Esophagus (tissue), 2 donors: ENCODE measurements at regions not wholly inside any gene's neighbourhood (a gene's known extent, or its start where the extent isn't known, plus 50 kb on each side); places are given as distances from the start of the nearest gene placed in this dataset.

Experiments
- H3K27ac ChIP-seq, 2 donors: one replicate each; pipeline ENCODE4 v1.5.1; 2013; ENCODE audit warnings: low read depth in 2 of 2, mild to moderate bottlenecking in 2 of 2, inconsistent platforms in 1 of 2, low read length in 1 of 2, moderate library complexity in 1 of 2
- H3K27me3 ChIP-seq, 2 donors: one replicate each; pipeline ENCODE4 v1.6.1; 2013; ENCODE audit warnings: low read length in 2 of 2, control low read depth in 1 of 2, mild to moderate bottlenecking in 1 of 2; ENCODE audit not compliant: insufficient read depth in 2 of 2, control insufficient read depth in 1 of 2
- H3K36me3 ChIP-seq, 2 donors: one replicate each; pipeline ENCODE4 v1.6.1; 2013; ENCODE audit warnings: low read length in 1 of 2; ENCODE audit not compliant: control insufficient read depth in 2 of 2, insufficient read depth in 2 of 2
- H3K4me1 ChIP-seq, 2 donors: one replicate each; pipeline ENCODE4 v1.6.1; 2013; ENCODE audit warnings: low read length in 1 of 2; ENCODE audit not compliant: control insufficient read depth in 2 of 2, insufficient read depth in 2 of 2
- H3K4me3 ChIP-seq, 2 donors: one replicate each; pipeline ENCODE4 v1.5.1; 2013; ENCODE audit warnings: low read length in 2 of 2, mild to moderate bottlenecking in 2 of 2, low read depth in 1 of 2, moderate library complexity in 1 of 2
- H3K9me3 ChIP-seq, 2 donors: one replicate each; pipeline ENCODE4 v1.6.1; 2013; ENCODE audit warnings: mild to moderate bottlenecking in 2 of 2, low read depth in 1 of 2, low read length in 1 of 2, moderate library complexity in 1 of 2; ENCODE audit not compliant: control insufficient read depth in 2 of 2, insufficient read depth in 1 of 2
- WGBS, 2 donors: extraction: QIAGEN DNeasy Blood & Tissue Kit; methylation state at CpG; one replicate each; pipeline ENCODE4 v1.1.7; 2013; 5-methylcytosine and 5-hydroxymethylcytosine counted together
- donor health status: healthy with polysubstance abuse.
- donor health status: Bipolar disorder and iron deficiency.

- Histone ChIP-seq H3K27me3 (no peaks in the 10 kb centered on the region), H3K36me3 (no peaks in the 10 kb centered on the region), H3K9me3 (no peaks in the 10 kb centered on the region), H3K4me1 (no peaks in the 10 kb centered on the region), H3K27ac (no peak overlapping the region), H3K4me3 (no peak overlapping the region)
- WGBS, 2 donors, result 72 to 80% methylated on average over 5 of the region's 5 CpGs
Observed at GRCh38 chr4:177171588-177171987, 138.1 kb upstream of the NEIL3 start.

- Histone ChIP-seq H3K36me3 (no peaks in the 10 kb centered on the region), H3K4me3 (no peak overlapping the region), H3K27ac (no peak overlapping the region), H3K27me3 (no peaks in the 10 kb centered on the region), H3K4me1 (no peaks in the 10 kb centered on the region), H3K9me3 (no peaks in the 10 kb centered on the region)
- 84 to 93% methylated on average over 3 of the region's 3 CpGs for WGBS, 2 donors
Observed at GRCh38 chr4:177175473-177175872, 134.2 kb upstream of the NEIL3 start.

GRCh38 chr4:177177541-177178081 lies 132.1 kb upstream of the NEIL3 start:
- WGBS, 2 donors, result 57 to 58% methylated on average over 1 of the region's 1 CpG
- Histone ChIP-seq H3K27ac (no peak overlapping the region), H3K36me3 (no peaks in the 10 kb centered on the region), H3K27me3 (no peaks in the 10 kb centered on the region), H3K9me3 (no peaks in the 10 kb centered on the region), H3K4me1 (no peaks in the 10 kb centered on the region), H3K4me3 (no peak overlapping the region)

GRCh38 chr4:177178246-177178645 lies 131.4 kb upstream of the NEIL3 start:
- Histone ChIP-seq H3K9me3 (no peaks in the 10 kb centered on the region), H3K4me1 (no peaks in the 10 kb centered on the region), H3K4me3 (no peak overlapping the region), H3K27ac (no peak overlapping the region), H3K27me3 (no peaks in the 10 kb centered on the region), H3K36me3 (no peaks in the 10 kb centered on the region)
- WGBS, 2 donors, result 18 to 32% methylated on average over 1 of the region's 1 CpG

DNA sequence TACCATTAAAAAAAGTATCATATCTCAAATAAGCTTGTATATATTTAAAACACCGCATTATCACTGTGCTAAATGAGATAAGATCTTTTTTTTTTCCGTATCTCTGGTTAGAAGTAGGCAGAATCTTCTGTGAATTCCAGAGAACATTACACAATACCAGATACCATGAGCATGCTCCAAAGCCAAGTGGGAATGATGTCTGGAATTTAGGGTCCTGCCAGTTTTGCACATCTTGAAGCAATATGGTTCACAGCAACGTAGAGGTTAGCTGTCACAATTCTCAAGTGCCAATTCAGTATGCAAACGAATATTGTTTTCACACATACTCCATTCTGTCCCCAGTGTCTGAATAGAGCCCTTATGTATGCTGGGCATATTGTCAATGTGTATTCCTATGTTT lies 127.5 kb upstream of the NEIL3 start:
- Histone ChIP-seq H3K4me3 (no peak overlapping the region), H3K9me3 (no peaks in the 10 kb centered on the region), H3K27me3 (no peaks in the 10 kb centered on the region), H3K36me3 (no peaks in the 10 kb centered on the region), H3K4me1 (no peaks in the 10 kb centered on the region), H3K27ac (no peak overlapping the region)
- WGBS, 2 donors, result 70 to 73% methylated on average over 4 of the region's 4 CpGs

- WGBS, 2 donors, result 96 to 97% methylated on average over 1 of the region's 1 CpG
- no peak overlapping the region for H3K27ac ChIP-seq
- H3K4me3 ChIP-seq, result no peak overlapping the region
- no peaks in the 10 kb centered on the region for H3K4me1 ChIP-seq
- no peaks in the 10 kb centered on the region for H3K36me3 ChIP-seq
- no peaks in the 10 kb centered on the region for H3K9me3 ChIP-seq
- H3K27me3 ChIP-seq, result no peaks in the 10 kb centered on the region
Observed at GRCh38 chr4:177182728-177183127, 126.9 kb upstream of the NEIL3 start.

DNA sequence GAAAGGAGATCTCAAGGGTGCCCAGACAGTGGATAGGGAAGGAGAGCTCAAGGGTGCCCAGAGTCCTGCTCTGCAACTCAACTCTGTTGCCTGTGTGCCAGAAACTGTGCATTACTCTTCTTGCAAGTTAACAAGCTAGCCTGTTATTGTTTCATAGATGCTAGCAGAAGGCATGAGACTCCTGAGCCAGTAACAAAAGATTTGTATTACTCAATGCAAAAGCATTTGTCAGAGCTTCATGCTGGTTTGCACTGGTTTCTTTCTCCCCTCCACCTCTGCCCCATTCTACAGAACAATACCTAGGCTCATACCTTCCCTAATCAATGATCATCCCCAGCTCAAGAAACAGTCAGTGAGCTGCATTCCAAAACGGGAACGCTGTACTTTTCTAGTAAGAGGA lies 124.5 kb upstream of the NEIL3 start:
- 68 to 75% methylated on average over 2 of the region's 2 CpGs for WGBS, 2 donors
- H3K4me1 ChIP-seq, result no peaks in the 10 kb centered on the region
- H3K4me3 ChIP-seq, result no peak overlapping the region
- H3K9me3 ChIP-seq, result no peaks in the 10 kb centered on the region
- H3K27ac ChIP-seq, result no peak overlapping the region
- H3K27me3 ChIP-seq, result no peaks in the 10 kb centered on the region
- H3K36me3 ChIP-seq, result no peaks in the 10 kb centered on the region

GRCh38 chr4:177185579-177185978 lies 124.1 kb upstream of the NEIL3 start:
- Histone ChIP-seq H3K4me3 (no peak overlapping the region), H3K9me3 (no peaks in the 10 kb centered on the region), H3K27me3 (no peaks in the 10 kb centered on the region), H3K27ac (no peak overlapping the region), H3K36me3 (no peaks in the 10 kb centered on the region), H3K4me1 (no peaks in the 10 kb centered on the region)
- WGBS, 2 donors, result 87% methylated on average over 2 of the region's 2 CpGs

- Histone ChIP-seq H3K4me1 (no peaks in the 10 kb centered on the region), H3K27ac (no peak overlapping the region), H3K4me3 (no peak overlapping the region), H3K9me3 (no peaks in the 10 kb centered on the region), H3K27me3 (no peaks in the 10 kb centered on the region), H3K36me3 (no peaks in the 10 kb centered on the region)
- 39 to 46% methylated on average over 2 of the region's 2 CpGs for WGBS, 2 donors
Observed at GRCh38 chr4:177187371-177187770, 122.3 kb upstream of the NEIL3 start.

DNA sequence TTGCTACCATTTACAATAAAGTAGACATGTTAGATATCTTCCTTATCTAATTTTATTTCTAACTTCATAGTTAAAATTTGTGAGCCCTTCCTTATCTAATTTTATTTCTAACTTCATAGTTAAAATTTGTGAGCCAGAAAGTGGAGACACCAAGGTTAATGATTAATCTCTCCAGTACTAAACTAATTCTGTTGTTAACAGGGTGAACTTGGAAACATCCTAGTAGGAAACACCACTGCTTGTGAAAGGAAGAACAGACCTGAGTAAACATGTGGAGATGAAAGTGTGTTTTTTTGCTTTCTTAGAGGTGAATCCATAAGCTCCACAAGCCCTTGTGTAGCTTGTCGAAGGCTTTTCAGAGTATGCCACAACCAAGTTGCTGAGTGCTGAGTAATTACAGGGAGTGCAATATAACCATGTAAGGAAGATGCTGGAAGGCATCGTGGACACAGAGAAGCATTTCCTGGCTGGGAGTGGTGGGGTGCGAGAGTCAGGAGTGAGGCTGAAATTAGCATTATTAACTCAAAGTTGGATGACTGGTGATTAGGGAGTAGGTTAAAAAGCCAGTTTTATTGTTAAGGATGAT lies 118.6 kb upstream of the NEIL3 start:
- H3K4me3 ChIP-seq, result no peak overlapping the region
- H3K9me3 ChIP-seq, result no peaks in the 10 kb centered on the region
- H3K27ac ChIP-seq, result no peak overlapping the region
- WGBS, 2 donors, result 31 to 48% methylated on average over 3 of the region's 3 CpGs
- no peaks in the 10 kb centered on the region for H3K36me3 ChIP-seq
- no peaks in the 10 kb centered on the region for H3K27me3 ChIP-seq
- no peaks in the 10 kb centered on the region for H3K4me1 ChIP-seq
